ENCODE measurements at regions not wholly inside any gene's neighbourhood (a gene's known extent, or its start where the extent isn't known, plus 50 kb on each side); places are given as distances from the start of the nearest gene placed in this dataset.
A peak's percentile ranks its signal among the peaks of the same experiment; 100 is the strongest.

DNA sequence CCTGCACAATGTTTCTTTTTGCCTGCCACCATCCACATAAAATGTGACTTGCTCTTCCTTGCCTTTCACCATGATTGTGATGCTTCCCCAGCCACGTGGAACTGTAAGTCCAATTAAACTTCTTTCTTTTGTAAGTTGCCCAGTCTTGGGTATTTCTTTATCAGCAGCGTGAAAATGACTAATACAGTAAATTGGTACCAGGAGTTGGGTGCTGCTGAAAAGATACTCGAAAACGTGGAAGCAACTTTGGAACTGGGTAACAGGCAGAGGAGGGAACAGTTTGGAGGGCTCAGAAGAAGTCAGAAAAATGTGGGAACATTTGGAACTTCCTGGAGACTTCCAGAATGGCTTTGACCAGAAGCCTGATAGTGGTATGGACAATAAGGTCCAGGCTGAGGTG is 425.3 kb downstream of the GPATCH2 start:
- H3K9me3 ChIP-seq (ENCODE audit: control insufficient read depth in 1 of 2, low read length in 2 of 2) = peaks cover 0 to 14% of the 10 kb centered on the region in 2 donors
- no peaks in the 10 kb centered on the region for H3K4me1 ChIP-seq (ENCODE audit: control insufficient read depth in 1 of 2, insufficient read depth in 2 of 2, low read length in 2 of 2)
- H3K36me3 ChIP-seq (ENCODE audit: control insufficient read depth in 1 of 2, insufficient read depth in 2 of 2, low read length in 2 of 2) = no peaks in the 10 kb centered on the region
- no peak overlapping the region for H3K27ac ChIP-seq (ENCODE audit: low read length)
- no peaks in the 10 kb centered on the region for H3K27me3 ChIP-seq (ENCODE audit: low read depth, low read length)
- no peak overlapping the region for H3K4me3 ChIP-seq (ENCODE audit: low read depth in 1 of 2, low read length in 2 of 2)

DNA sequence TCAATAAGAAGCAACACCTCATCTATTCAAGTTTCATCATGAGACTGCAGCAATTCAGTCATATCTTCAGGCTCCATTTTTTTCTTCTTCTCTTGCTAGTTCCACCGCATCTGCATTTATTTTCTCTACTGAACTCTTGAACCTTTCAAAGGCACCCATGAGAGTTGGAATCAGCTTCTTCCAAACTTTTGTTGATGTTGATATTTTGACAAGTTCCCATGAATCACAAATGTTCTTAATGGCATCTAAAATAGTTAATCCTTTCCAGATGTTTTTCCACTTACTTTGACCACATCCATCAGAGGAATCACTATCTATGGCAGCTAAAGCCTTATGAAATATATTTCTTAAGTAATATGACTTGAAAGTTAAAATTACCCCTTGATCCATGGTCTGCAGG is 434.3 kb downstream of the GPATCH2 start:
- Histone ChIP-seq H3K27me3 (ENCODE audit: low read depth, low read length) (no peaks in the 10 kb centered on the region), H3K4me1 (ENCODE audit: control insufficient read depth in 1 of 2, insufficient read depth in 2 of 2, low read length in 2 of 2) (no peaks in the 10 kb centered on the region), H3K9me3 (ENCODE audit: control insufficient read depth in 1 of 2, low read length in 2 of 2) (no peaks in the 10 kb centered on the region), H3K27ac (ENCODE audit: low read length) (no peak overlapping the region), H3K4me3 (ENCODE audit: low read depth in 1 of 2, low read length in 2 of 2) (no peak overlapping the region), H3K36me3 (ENCODE audit: control insufficient read depth in 1 of 2, insufficient read depth in 2 of 2, low read length in 2 of 2) (no peaks in the 10 kb centered on the region)

DNA sequence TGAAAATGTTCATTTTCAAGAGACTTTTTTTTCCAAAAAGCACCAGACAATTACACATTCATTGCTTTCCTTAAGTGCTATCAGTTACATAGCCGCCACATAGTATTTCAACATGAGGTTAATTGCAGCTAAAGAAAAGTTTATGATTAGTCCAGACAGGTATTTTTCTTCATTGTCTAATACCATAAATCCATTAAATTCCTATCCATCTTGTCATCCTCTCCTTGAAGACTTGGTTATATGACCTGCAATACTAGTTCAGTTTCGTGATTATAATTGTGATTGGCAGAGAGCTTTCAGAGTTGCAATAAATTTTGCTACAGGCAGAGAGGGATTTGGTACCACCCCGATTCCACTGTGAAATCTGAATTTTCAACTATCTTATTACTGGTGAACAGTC is 437.7 kb downstream of the GPATCH2 start:
- no peaks in the 10 kb centered on the region for H3K27me3 ChIP-seq (ENCODE audit: low read depth, low read length)
- peaks cover 0 to 5% of the 10 kb centered on the region in 2 donors for H3K9me3 ChIP-seq (ENCODE audit: control insufficient read depth in 1 of 2, low read length in 2 of 2)
- H3K4me1 ChIP-seq (ENCODE audit: control insufficient read depth in 1 of 2, insufficient read depth in 2 of 2, low read length in 2 of 2) = no peaks in the 10 kb centered on the region
- no peak overlapping the region for H3K27ac ChIP-seq (ENCODE audit: low read length)
- no peak overlapping the region for H3K4me3 ChIP-seq (ENCODE audit: low read depth in 1 of 2, low read length in 2 of 2)
- H3K36me3 ChIP-seq (ENCODE audit: control insufficient read depth in 1 of 2, insufficient read depth in 2 of 2, low read length in 2 of 2) = no peaks in the 10 kb centered on the region

- Histone ChIP-seq H3K36me3 (ENCODE audit: control insufficient read depth in 1 of 2, insufficient read depth in 2 of 2, low read length in 2 of 2) (no peaks in the 10 kb centered on the region), H3K4me3 (ENCODE audit: low read depth in 1 of 2, low read length in 2 of 2) (no peak overlapping the region), H3K4me1 (ENCODE audit: control insufficient read depth in 1 of 2, insufficient read depth in 2 of 2, low read length in 2 of 2) (no peaks in the 10 kb centered on the region), H3K27me3 (ENCODE audit: low read depth, low read length) (no peaks in the 10 kb centered on the region), H3K9me3 (ENCODE audit: control insufficient read depth in 1 of 2, low read length in 2 of 2) (peaks cover 0 to 8% of the 10 kb centered on the region in 2 donors), H3K27ac (ENCODE audit: low read length) (no peak overlapping the region)
Observed at GRCh38 chr1:217191441-217191840, 439.4 kb downstream of the GPATCH2 start.

DNA sequence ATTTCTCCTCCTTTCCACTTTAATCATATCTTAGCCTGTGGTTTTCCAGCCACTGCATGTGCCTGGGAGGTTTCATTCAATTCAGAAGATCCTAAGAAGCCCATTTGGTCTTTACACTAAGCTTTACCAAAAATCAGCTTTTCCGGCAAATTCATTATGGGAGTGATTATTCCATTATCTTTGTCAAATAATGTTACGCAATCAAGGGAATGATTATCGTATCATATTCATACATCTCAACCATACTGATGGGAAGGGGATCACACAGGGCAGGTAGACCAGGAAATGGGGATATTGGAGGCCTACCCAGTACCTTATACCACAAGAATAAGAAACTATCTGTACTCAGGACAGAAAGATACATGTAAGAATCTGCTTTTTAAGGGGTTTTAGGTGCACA is 440.5 kb downstream of the GPATCH2 start:
- no peaks in the 10 kb centered on the region for H3K36me3 ChIP-seq (ENCODE audit: control insufficient read depth in 1 of 2, insufficient read depth in 2 of 2, low read length in 2 of 2)
- H3K9me3 ChIP-seq (ENCODE audit: control insufficient read depth in 1 of 2, low read length in 2 of 2) = peaks cover 0 to 8% of the 10 kb centered on the region in 2 donors
- H3K27ac ChIP-seq (ENCODE audit: low read length) = no peak overlapping the region
- H3K4me3 ChIP-seq (ENCODE audit: low read depth in 1 of 2, low read length in 2 of 2) = no peak overlapping the region
- no peaks in the 10 kb centered on the region for H3K4me1 ChIP-seq (ENCODE audit: control insufficient read depth in 1 of 2, insufficient read depth in 2 of 2, low read length in 2 of 2)
- H3K27me3 ChIP-seq (ENCODE audit: low read depth, low read length) = no peaks in the 10 kb centered on the region

DNA sequence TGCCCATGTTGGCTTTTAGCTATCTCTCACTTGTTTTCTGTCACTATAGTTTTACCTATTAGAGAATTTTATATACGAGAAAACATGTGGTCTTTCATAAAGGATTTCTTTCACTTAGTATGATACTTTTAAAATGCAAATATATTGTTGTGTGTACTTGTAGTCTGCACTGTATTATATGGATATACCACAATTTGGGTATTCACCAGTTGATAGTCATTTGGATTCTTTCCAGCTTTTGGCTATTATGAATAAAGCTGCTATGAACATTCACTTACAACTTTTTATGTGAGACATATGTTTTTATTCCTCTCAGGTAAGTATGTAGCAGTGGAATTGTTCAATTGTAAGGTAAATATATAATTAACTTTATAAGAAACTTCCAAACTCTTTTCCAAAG is 441.5 kb downstream of the GPATCH2 start:
- Histone ChIP-seq H3K9me3 (ENCODE audit: control insufficient read depth in 1 of 2, low read length in 2 of 2) (peaks cover 0 to 8% of the 10 kb centered on the region in 2 donors), H3K36me3 (ENCODE audit: control insufficient read depth in 1 of 2, insufficient read depth in 2 of 2, low read length in 2 of 2) (no peaks in the 10 kb centered on the region), H3K4me1 (ENCODE audit: control insufficient read depth in 1 of 2, insufficient read depth in 2 of 2, low read length in 2 of 2) (no peaks in the 10 kb centered on the region), H3K27me3 (ENCODE audit: low read depth, low read length) (no peaks in the 10 kb centered on the region), H3K4me3 (ENCODE audit: low read depth in 1 of 2, low read length in 2 of 2) (no peak overlapping the region), H3K27ac (ENCODE audit: low read length) (no peak overlapping the region)

- Histone ChIP-seq H3K36me3 (ENCODE audit: control insufficient read depth in 1 of 2, insufficient read depth in 2 of 2, low read length in 2 of 2) (no peaks in the 10 kb centered on the region), H3K4me1 (ENCODE audit: control insufficient read depth in 1 of 2, insufficient read depth in 2 of 2, low read length in 2 of 2) (no peaks in the 10 kb centered on the region), H3K27me3 (ENCODE audit: low read depth, low read length) (no peaks in the 10 kb centered on the region), H3K4me3 (ENCODE audit: low read depth in 1 of 2, low read length in 2 of 2) (no peak overlapping the region), H3K27ac (ENCODE audit: low read length) (peak overlapping the region; percentile 26), H3K9me3 (ENCODE audit: control insufficient read depth in 1 of 2, low read length in 2 of 2) (peaks cover 0 to 8% of the 10 kb centered on the region in 2 donors)
Observed at GRCh38 chr1:217188280-217189237, 442.3 kb downstream of the GPATCH2 start.

GRCh38 chr1:217186664-217187063 is 444.2 kb downstream of the GPATCH2 start:
- Histone ChIP-seq H3K4me1 (ENCODE audit: control insufficient read depth in 1 of 2, insufficient read depth in 2 of 2, low read length in 2 of 2) (no peaks in the 10 kb centered on the region), H3K9me3 (ENCODE audit: control insufficient read depth in 1 of 2, low read length in 2 of 2) (peaks cover 0 to 8% of the 10 kb centered on the region in 2 donors), H3K27me3 (ENCODE audit: low read depth, low read length) (no peaks in the 10 kb centered on the region), H3K4me3 (ENCODE audit: low read depth in 1 of 2, low read length in 2 of 2) (no peak overlapping the region), H3K36me3 (ENCODE audit: control insufficient read depth in 1 of 2, insufficient read depth in 2 of 2, low read length in 2 of 2) (no peaks in the 10 kb centered on the region), H3K27ac (ENCODE audit: low read length) (no peak overlapping the region)

GRCh38 chr1:217184854-217185253 is 446.0 kb downstream of the GPATCH2 start:
- peaks cover 0 to 2% of the 10 kb centered on the region in 2 donors for H3K9me3 ChIP-seq (ENCODE audit: control insufficient read depth in 1 of 2, low read length in 2 of 2)
- no peak overlapping the region for H3K27ac ChIP-seq (ENCODE audit: low read length)
- no peaks in the 10 kb centered on the region for H3K4me1 ChIP-seq (ENCODE audit: control insufficient read depth in 1 of 2, insufficient read depth in 2 of 2, low read length in 2 of 2)
- H3K4me3 ChIP-seq (ENCODE audit: low read depth in 1 of 2, low read length in 2 of 2) = no peak overlapping the region
- H3K36me3 ChIP-seq (ENCODE audit: control insufficient read depth in 1 of 2, insufficient read depth in 2 of 2, low read length in 2 of 2) = no peaks in the 10 kb centered on the region
- no peaks in the 10 kb centered on the region for H3K27me3 ChIP-seq (ENCODE audit: low read depth, low read length)

DNA sequence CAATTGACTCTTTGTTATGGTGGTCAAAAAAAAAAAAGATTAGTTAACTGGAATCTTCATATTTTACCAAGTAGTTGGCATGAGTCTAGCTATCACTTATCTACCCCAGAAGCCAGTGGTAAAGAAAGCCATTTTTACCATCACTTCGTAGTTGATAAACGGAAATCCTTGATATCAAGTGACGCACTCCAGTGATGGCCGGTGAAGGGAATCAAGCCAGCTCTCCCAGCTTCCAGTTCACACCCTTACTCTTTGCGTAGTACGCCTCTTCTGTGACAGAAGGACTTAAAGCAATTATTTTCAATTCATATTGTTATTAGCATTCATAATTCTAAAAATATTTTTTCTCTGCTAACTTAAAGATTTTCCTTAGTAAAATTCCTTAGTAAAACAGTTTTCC is 447.9 kb downstream of the GPATCH2 start:
- Histone ChIP-seq H3K9me3 (ENCODE audit: control insufficient read depth in 1 of 2, low read length in 2 of 2) (peaks cover 0 to 2% of the 10 kb centered on the region in 2 donors), H3K4me3 (ENCODE audit: low read depth in 1 of 2, low read length in 2 of 2) (no peak overlapping the region), H3K4me1 (ENCODE audit: control insufficient read depth in 1 of 2, insufficient read depth in 2 of 2, low read length in 2 of 2) (no peaks in the 10 kb centered on the region), H3K27me3 (ENCODE audit: low read depth, low read length) (no peaks in the 10 kb centered on the region), H3K36me3 (ENCODE audit: control insufficient read depth in 1 of 2, insufficient read depth in 2 of 2, low read length in 2 of 2) (no peaks in the 10 kb centered on the region), H3K27ac (ENCODE audit: low read length) (no peak overlapping the region)

GRCh38 chr1:217181756-217182155 is 449.1 kb downstream of the GPATCH2 start:
- Histone ChIP-seq H3K9me3 (ENCODE audit: control insufficient read depth in 1 of 2, low read length in 2 of 2) (peaks cover 0 to 2% of the 10 kb centered on the region in 2 donors), H3K27me3 (ENCODE audit: low read depth, low read length) (no peaks in the 10 kb centered on the region), H3K4me3 (ENCODE audit: low read depth in 1 of 2, low read length in 2 of 2) (no peak overlapping the region), H3K36me3 (ENCODE audit: control insufficient read depth in 1 of 2, insufficient read depth in 2 of 2, low read length in 2 of 2) (no peaks in the 10 kb centered on the region), H3K4me1 (ENCODE audit: control insufficient read depth in 1 of 2, insufficient read depth in 2 of 2, low read length in 2 of 2) (no peaks in the 10 kb centered on the region), H3K27ac (ENCODE audit: low read length) (no peak overlapping the region)

All from muscle layer of duodenum (tissue), 2 donors.